GM21825 (cell line): ENCODE measurements at regions not wholly inside any gene's neighbourhood (a gene's known extent, or its start where the extent isn't known, plus 50 kb on each side); places are given as distances from the start of the nearest gene placed in this dataset.

Experiments used
- ATAC-seq: cut with Tn5 transposase; IDR thresholded peaks from one replicate; pipeline ENCODE4 v1.9.1; 2021; ENCODE audit warnings: mild to moderate bottlenecking, moderate library complexity; ENCODE audit not compliant: unreplicated experiment

DNA sequence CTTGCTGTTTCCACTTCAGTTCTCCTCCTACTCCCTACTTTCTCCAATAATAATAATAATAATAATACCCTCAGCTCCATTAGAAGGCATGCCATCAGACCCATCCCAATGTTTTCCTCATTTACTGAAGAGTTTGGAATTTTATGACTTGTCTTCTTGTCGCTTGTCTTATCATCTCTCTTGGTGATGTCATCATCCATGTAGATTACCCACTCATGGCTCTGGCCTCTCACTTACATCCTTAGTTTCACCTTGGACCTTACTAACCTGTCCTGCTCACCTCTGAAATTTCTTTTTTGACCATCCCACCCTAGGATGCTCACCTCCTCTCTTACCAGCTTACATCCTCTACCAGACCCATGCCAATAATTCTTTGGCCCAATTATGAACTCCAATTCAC, 329.3 kb downstream of the ACTL7B start:
- no peak for ATAC-seq

GRCh38 chr9:108525186-108525585, 330.6 kb downstream of the ACTL7B start:
- no peak for ATAC-seq

DNA sequence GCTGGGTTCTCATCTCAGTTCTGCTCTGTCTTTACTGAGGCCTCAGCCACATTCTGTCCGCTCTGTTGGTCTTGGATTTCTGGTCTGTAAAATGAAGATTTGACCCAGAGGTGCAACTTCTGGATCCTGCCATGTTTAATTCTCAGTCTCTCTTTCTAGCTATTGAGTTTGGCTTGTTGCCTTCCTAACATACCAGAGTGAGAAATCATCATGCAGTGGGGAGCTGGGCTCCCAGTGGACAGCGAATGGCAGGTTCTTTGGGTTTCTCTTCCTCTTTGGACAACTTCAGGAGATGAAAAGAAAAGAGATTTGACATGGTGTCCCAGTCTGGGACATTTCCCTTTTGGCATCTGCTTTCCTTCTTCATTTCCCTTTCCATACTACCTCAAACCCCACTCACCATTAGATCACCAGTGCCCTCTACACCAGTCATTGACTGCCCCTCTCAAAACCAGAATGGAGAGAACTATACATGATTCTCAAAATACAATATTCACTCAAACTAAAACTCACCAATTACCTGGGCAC, 334.7 kb downstream of the ACTL7B start:
- ATAC-seq, result no peak

- ATAC-seq, result no peak
These were observed 336.3 kb downstream of the ACTL7B start for GRCh38 chr9:108519437-108519836.

GRCh38 chr9:108517651-108518365, 338.0 kb downstream of the ACTL7B start:
- no peak for ATAC-seq

DNA sequence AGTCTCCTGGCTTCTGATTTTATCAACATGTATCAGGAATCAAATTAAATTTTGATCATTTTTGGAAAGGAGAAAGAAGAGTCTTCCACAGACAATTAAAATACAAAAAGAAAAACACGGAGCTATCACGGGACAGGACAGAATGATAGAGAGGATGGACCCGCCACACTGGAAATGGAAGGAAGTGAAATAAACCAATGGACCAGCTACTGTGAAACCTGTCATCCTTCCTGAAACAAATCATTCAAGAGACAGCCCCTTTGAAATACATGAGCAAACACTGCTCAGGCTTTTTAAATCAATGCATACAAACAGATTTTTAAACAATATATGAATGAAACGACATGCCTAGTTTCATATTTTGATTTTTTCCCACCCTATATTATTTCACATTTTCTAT, 339.4 kb downstream of the ACTL7B start:
- no peak for ATAC-seq

DNA sequence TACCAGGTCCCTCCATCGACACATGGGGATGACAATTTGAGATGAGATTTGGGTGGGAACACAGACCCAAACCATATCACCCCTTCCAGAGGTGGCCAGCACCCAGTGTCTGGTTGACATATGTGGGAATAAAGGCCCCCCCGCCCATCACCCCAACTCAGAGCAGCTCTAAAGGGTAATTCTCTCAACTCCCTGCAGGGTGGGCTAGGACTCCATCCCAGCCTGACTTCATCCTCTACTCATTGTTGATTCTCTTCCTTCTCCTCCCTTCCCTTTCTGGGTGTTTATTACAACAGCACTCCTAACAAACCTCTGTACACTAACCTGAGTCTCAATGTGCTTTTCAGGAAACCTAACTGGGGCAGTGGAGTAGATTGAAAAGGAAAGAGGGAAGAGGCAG, 339.9 kb downstream of the ACTL7B start:
- ATAC-seq, result no peak

- no peak for ATAC-seq
These were observed 343.2 kb downstream of the ACTL7B start for GRCh38 chr9:108512426-108513173.

GRCh38 chr9:108511307-108511706, 344.5 kb downstream of the ACTL7B start:
- ATAC-seq, result no peak

- ATAC-seq, result no peak
These were observed 358.9 kb downstream of the ACTL7B start for GRCh38 chr9:108496846-108497245.

DNA sequence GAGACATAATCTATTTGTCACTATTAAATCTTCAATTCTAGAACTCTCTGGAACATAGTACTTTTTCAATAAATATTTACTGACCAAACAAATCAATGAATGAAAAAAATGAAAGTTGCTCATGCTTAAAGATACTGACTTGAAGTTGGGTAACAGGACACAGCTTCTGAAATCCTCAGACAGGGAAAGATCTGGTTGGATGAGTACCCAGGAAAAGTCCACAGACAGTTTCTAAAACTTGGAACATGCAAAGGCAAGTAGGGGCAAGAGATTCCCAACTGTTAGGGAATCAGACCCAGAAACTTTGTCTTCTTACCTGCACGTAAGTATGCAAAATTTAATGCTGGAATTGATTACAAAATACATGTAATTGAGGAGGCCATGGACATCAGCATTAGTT, 366.2 kb downstream of the ACTL7B start:
- ATAC-seq, result no peak

DNA sequence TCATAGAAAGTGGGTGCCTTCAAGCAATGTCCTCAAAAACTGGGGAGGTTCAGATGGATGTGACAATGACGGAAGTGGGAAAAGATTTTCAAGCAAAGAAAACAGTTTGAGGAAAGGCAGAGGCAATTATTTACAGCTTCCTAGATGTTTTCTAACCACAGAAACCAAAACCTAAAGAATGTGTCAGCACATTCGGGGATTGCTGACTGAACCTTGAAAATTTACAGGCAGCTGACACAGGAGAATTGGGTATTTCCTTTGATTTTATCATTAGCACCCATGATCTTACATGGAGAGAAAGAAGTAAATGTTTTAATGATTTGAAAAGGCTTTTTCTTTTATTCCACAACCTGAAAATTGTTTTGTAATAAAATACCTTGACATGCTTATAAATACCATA, 369.0 kb downstream of the ACTL7B start:
- no peak for ATAC-seq

GRCh38 chr9:108484468-108484867, 371.3 kb downstream of the ACTL7B start:
- no peak for ATAC-seq

- ATAC-seq, result no peak
These were observed 372.1 kb downstream of the ACTL7B start for GRCh38 chr9:108483676-108484075.

- ATAC-seq, result no peak
These were observed 375.7 kb downstream of the ACTL7B start for GRCh38 chr9:108479989-108480652.

GRCh38 chr9:108478431-108479332, 377.1 kb downstream of the ACTL7B start:
- peak; percentile 75 for ATAC-seq

GRCh38 chr9:108477529-108478006, 378.2 kb downstream of the ACTL7B start:
- ATAC-seq, result no peak

GRCh38 chr9:108476574-108476973, 379.2 kb downstream of the ACTL7B start:
- ATAC-seq, result no peak

GRCh38 chr9:108475813-108476212, 380.0 kb downstream of the ACTL7B start:
- ATAC-seq, result no peak

DNA sequence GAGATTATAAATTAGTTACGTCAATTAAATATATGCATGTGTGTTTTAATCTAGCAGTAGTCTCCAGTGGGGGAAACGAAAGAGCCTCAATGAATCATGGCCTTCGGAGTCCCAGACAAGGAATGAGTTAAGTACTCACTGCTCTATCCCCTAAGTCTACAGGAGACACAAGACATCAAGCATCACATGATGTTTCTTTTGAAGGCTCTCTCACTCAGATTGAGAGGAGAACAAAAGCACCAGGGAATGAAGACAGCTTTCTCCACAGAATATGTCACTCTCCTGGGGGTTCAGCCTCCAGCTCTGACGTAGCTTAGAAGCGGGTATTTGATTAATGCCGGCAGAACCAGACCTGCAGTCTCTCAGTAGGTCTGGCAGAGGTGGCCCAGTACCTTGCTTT, 381.4 kb downstream of the ACTL7B start:
- ATAC-seq, result no peak
